Midbrain (tissue), 1 donor: ENCODE measurements at regions not wholly inside any gene's neighbourhood (a gene's known extent, or its start where the extent isn't known, plus 50 kb on each side); places are given as distances from the start of the nearest gene placed in this dataset.
"Not testable (repeated sequence)": the region's sequence is repeated elsewhere in the genome, so short reads cannot be mapped to it uniquely, and the experiment has no call there.

ENCODE experiments used
- DNase-seq: peaks from one replicate; lab custom pipeline; 2025; lab: John Stamatoyannopoulos, UW

DNA sequence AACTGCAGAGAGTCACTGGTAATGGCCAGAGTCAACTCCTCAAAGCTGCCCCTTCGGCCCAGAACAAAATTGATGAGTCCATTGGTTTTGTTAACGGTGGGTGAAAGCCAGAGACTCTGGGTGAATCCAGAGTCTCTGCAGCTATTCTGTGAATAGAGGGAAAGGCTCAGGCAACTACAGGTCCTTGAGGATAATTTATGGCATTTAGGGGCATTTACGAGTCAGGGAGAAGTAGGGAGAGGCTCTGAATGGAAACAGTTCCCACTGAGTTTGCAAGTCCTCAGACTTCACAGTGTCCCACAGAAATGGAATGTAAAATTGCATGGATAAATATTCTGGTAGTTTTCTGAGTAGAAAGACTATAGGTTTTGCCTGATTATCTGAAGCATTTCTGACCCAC is 257.8 kb downstream of the SEC61B start:
- no peak for DNase-seq

DNA sequence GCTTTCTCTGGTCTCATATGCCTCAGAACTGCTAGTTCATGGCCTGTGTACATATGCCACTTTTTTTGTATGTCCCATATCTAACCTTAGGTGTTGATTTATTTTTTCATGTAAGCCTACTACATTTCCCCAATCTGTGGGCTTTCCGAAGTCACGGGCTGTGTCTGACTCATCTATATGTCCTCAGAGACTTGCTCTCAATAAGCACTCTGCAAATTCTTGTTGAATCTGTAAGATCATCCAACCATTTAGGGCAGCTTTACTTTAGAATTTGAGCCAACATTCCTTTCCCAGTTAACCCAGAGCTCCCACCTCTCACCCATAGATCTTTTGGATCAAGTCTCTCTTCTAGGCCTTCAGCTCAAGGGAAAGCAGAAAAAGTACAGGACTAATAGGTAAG is 263.4 kb downstream of the SEC61B start:
- DNase-seq, result no peak

DNA sequence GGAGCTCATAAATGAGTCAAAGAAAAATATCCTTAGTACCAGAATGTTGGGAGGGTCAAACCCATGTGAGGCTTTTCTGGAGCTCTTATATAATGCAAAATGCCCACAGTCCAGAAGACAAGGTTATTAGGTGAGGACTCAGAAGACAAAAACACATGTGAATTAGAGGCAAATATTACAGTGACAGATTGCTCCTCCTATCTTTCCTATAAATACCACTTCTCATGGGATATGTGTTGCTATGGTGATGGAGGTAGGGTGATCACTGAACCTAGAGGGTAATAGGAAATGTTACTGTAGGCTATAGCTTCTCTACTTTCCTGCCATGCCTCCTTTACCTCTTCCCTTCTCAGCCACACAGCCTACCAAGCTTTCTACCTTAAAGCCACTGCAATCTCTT is 264.6 kb downstream of the SEC61B start:
- no peak for DNase-seq

DNA sequence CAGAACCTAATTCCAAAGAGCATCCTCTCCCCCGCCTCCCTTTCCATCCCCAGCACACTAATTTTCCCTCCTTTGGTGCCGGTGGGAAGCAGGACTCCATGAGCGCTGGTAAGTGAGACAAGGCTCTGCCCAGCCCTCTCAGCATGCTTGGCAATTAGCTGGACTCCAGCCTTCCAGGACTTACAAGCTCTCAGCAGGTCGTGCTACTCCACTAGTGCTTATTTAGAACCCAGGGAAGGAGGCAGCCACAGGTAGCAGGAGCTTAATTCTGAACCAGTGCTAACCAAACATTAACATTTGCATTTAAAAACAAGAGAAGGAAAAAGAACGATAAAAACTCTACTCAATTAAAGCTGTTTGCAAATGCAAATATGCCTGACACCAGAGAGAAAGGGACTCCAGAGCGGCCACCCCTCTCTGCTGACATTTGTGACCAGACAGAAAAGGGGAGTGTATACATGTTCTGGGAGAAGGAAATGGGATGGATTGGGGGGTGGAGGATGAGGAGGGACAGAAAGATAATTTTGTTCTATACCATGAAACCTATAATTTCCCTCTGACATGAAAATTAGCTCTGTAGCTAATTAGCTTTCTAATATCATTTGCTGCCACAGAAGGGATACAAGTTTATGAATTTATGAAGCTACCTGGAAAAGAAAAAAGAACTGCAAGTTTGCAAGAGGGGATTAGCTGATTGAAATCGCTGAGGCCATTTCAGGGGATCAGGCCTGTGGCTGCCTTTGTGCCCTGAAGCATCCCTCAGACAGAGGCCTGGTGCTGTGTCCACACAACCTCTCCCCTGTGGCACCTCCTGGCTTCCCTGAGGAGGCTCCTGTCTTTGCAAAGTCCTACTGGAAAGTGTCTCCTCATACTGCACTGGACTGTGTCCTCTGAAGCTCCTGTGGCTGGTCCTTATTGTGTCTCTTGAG is 266.3 kb downstream of the SEC61B start:
- DNase-seq, result no peak

DNA sequence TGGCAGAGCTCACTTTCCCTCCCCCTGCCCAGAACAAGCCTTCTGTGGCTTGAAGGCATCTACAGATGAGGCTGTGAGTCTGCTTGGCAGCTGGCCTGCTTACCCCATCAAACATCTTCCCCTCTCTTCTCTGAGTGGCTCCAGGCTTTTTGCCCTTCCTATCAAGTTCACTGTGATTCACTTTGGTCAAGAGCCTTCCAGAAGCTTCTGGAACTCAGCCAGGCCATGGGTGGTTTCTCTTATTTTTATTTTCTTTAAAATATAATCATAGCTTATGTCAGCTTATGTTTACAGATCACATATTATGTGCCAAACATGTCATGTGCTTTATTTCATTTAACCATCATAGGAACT is 267.0 kb downstream of the SEC61B start:
- DNase-seq, result no peak

DNA sequence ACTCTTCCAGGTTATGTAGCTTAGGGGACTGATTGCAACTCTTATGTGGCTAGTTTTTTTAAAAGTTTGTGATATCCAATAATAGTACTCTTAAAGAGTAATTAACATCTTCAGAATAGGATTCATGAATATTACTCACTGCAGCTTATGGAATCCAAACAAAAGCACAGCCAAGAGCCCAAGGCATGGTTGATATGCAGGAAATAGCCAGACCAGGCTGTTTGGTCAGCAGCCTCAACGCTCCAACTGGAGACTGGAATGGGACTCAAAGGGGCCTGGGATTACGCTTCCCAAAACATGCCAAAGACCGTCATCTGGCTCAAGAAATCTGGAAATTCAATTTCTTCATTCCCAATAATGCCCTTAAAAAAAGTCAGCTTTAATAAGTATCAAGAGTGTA is 268.6 kb downstream of the SEC61B start:
- no peak for DNase-seq

DNA sequence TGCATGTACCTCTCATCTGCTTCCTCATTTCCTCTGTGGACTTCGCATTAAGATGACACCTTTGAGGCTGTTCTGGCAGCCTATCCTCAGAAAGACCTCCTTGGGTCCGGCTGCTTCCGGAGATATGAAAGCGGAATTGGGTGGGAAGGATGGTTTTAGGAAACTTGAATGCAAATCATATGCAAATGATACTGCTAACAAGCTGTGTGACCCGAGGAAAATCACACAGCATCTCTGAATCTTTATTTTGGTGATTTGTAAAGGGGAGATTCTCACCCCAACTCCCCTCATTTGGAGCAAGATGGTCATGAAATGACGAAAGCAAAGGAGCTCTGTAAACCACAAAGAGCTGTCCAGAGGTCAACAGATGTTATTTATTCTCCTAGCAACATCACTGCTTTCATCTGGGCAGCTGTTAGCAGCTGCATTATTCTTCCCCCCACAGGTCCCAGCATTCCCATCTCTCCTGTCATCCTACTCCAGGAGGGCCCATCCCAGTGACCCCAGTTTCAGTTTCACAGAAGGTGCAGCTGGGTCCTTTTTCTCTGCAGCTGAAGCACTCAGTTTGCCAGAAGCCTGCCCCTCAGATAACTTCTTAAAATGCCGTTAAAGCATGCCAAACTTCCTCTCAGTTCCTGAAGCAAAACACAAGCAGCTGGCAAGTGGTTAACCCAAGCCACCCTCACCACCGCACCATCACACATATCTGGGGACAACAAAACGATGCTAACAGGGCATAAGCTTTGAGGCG is 269.5 kb downstream of the SEC61B start:
- no peak for DNase-seq

DNA sequence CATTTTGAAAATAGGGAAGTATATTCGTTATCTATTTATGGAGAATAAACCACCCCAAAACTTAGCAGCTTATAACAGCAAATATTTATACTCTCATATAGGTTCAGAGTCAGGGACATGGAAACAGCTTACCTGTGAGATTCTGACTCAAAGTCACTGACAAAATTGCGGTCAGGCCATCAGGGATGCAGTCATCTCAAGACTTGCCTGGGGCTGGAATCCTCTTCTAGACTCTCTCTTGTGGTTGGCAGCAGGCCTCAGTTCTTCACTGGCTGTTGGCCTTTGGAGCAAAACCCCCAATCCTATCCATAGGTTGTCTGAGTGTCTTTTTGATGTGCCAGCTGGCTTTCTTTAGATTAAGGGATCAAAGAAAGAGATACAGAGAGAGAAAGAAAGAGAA is 275.6 kb downstream of the SEC61B start:
- DNase-seq, result no peak

DNA sequence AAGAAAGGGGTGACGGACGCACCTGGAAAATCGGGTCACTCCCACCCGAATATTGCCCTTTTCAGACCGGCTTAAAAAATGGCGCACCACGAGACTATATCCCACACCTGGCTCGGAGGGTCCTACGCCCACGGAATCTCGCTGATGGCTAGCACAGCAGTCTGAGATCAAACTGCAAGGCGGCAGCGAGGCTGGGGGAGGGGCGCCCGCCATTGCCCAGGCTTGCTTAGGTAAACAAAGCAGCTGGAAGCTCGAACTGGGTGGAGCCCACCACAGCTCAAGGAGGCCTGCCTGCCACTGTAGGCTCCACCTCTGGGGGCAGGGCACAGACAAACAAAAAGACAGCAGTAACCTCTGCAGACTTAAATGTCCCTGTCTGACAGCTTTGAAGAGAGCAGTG is 276.9 kb downstream of the SEC61B start:
- not testable (repeated sequence) for DNase-seq

DNA sequence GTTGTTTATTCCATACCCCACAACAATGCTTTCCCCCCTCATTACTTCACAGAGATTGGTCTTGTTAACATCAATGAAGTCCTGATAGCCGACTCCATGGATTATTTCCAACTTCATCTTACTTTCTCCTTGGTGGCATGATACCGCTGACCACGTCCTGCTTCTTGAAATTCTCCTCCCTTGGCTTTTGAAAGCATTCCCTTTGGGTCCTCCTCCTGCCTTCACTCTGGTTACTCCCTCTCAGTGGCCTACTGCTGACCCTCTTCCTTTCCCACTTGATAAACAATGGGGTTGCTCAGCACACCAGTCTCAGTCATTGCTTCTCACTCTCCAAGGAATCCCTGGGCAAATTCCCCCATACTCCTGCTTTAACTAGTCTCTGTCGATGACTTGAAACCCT is 283.9 kb downstream of the SEC61B start:
- DNase-seq, result no peak

DNA sequence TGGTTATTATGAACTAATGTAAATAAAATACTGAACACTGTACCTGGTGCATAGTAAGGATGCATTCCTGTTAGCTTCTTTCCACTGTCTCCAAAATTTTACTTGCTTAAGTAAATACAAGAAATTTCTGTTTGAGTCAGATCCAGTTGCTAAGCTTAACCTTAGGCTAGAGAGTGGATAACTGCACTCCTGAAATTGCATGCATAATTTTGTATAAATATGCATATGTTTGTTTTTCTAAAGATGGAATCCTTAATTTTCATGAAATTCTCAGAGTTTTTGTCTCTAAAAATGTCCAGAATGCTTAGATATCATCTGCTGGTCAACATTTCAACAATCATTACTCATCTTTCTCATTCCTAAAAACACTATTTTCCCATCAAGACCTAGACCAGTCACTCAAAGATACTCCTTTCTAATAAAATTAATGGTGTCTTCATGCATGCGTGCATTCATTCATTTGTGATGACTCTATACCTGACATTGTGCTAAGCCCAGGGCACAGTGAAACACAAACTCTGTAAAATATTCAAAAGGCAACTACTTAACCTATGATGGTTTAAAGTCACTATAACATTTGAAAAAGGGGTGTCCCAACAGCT is 284.8 kb downstream of the SEC61B start:
- no peak for DNase-seq

DNA sequence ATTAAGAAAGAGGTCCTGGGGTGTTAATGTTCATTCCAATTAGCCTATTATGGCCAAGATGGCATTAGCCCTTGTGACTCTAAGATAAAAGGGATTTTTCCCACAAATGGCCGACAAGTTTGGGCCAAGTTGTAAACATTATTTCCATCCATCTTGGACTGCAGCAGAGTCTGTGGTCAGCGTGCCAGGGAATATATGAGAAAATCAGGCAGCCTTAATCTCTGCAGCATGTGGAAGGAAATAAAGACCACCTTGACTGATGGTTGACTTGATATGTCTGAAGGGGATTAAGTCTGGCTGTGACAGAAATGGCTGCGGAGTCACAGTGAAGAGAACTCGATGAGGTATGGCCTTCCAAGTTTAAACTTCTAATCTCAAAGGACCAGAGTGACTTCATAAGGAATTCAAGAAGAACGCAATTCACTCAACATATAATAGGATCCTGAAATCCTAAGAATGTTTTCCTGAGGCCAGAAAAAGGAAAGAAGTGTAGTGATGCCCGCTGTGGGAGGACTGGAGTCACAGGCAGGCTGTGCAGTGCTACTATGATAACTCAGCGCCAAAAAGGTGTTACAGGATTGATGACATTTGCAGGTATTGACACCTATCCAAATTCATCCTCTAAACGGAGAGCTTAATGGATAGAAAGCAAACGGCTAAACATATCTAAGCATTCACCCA is 287.1 kb downstream of the SEC61B start:
- DNase-seq, result no peak

DNA sequence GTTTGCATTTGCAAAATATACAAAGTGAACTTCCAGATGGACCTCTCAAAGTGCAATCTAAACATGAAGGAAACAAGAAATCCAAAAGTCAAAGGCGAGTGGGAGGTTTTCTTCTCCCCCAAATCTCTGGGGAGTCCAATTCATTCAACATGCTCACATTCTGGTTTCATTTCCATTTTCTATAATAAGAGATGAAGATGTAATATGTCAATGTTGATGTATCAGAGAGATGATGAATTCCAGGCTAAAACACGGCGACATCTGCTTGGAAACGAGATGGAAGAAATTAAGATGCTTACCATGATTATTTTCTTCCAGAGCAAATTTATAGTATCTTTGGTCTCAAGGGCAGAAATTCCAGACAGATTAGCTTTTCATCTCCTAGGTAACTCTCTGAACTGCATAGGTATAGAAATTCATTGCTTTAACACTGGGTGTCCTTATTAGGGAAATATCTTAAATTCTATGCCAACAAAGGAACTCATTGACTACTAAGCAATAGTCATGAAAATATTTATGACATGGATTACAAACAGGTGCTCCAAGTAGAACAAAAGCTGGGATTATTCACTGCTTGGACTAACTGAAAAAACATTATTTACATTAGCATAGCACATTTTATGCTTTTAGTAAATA is 287.9 kb downstream of the SEC61B start:
- no peak for DNase-seq

DNA sequence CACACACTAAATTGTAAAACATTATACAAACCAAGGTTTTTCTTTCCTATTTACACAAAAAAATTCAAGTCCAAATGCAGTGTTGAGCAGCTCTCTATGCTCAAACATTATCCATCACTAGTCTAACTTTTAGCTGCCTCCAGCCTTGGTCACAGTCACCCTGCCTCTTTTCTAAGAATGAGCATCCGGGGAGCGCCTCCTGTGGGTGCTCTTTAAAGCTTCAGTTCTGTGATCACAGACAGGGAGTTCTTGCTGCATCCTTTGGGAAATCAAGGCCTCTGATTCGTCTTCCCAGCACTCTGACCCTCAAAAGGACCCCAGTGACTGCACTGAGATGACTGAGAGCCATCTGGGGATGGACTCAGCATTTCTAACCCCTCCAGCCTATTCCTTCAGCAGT is 289.6 kb downstream of the SEC61B start:
- DNase-seq, result no peak

DNA sequence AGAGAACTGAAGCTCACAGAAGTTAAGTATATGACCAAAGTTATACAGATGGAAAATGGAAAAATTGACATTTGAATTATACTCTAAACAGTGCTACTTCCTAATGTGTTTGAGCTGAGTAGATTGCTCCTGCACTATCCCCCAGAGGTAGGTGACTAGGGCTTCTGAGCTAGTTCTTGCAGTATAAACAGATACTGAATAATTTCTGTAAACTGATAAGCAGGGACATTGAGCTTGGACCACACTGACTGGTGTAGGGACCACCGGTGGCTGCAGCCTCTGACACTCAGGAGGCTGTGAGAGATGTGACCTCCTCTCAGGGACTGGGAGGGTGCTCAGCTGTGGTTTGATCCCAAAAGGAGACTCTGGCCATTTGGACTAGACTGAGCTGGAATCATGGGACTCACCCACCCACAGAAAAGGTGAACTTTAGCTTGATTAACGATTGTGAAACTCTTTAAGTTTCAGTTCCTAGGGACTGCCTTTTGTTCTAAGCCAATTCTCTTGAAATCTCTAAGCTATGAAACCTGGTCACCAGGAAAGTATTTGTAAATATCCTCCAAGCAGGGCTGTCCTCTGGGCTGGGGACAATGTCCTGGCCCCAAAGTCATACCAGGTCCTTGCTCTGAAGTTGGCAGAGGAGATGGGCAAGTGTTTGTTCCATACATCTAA is 291.5 kb downstream of the SEC61B start:
- no peak for DNase-seq

DNA sequence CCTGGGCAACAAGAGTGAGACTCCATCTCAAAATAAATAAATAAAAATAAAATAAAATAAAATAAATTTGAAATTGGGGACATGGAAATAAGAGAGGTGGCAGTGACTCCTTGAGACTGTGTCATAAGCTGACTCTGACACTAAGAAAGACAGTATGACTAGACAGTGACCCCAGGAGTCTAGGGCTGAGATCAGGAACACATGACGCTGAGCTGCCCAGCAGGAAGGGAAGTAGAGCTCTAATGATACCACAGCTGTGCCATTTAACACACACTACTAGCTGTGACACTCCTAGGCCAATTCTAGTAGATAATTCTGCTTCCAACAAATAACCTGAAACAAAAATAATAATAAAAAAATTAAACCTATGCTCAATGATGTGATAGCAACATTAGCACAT is 293.0 kb downstream of the SEC61B start:
- no peak for DNase-seq

DNA sequence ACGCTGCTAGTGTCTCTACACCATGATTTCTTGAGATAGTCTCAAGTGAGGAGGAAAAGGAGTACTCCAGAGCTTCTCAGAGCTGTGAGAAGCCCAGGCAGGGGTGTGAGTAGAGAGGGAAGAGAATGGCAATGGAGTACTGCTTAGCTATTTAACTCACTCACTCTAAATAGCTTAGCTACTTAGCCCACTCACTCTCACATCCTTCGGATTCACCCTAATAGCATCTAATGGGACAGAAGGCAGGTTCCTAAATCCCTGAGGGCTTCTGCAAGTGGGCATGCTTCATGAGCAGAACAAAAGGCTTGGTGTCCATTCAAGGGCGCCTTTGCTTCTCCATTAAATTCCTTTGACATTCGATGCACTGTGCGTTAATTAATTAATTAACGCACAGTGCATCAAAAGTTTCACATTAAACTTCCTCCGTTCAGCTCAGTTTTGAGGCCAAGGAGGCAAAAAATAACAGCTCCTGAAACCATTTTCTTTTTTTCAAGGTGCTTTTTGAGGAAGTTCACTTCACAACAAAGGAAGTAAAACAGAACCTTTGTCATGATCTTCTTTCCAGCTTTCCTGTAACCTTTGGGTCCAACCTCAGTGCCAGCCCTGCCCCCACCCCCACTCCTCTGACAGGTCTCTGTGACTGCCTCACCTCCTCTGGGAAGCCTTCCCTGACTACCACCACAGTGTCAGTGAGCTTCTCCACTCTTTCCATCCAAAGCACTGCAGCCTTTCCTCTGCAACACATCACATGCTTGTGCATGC is 294.0 kb downstream of the SEC61B start:
- DNase-seq, result no peak

DNA sequence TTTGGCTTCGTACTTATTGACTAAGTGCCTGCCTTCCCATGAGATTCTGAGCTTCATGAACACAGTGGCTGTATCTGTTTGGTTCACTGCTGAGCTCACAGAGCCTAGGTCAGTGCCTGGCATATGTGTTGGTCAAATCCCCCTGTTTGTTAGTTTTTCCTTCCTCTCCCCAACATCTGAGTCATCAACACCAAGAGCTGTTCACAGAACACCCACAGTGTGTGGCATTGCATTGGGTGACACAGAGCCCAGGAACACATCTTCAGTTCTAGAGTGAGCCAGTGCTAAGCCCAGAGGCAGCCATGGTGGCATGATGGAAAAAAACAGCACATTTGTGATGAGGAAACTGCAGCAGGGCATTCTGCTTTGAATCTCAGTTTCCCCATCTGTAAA is 294.6 kb downstream of the SEC61B start:
- no peak for DNase-seq

DNA sequence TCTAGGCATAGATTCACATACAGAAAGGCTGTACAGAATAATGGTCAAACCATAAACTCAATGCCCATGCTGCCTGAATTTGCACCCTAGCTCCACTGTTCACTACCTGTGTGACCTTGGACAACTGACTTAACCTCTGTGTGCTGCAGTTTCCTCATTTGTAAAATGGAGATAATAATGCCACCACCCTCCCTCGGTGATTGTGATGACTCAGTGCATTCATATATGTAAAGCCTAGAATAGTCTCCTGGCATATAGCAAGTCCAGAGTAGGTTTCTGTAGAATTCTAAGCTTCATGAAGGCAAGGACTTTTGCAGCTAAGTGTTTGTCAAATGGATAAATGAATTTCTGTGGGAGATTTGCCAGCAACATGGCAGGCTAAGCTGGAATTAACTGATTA is 297.8 kb upstream of the NR4A3 start:
- DNase-seq, result no peak

DNA sequence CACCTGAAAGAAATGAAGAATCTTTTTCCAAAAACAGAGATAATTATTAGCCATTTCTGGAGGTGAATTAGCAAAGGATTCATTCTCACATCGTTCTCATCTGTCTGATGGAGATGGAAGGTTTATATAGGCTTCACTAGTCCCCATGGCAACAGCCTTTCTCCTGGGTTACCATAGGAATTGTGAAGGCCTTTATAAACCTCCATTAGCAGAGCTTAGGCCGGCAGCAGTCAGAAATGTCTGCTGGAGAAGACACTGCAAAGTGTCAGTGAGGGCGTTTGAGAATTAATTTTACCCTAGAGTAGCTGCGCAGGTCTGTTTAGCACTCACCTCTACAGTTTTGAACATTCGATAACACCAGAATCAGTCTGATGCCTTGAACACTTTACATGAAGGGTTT is 290.4 kb upstream of the NR4A3 start:
- no peak for DNase-seq

DNA sequence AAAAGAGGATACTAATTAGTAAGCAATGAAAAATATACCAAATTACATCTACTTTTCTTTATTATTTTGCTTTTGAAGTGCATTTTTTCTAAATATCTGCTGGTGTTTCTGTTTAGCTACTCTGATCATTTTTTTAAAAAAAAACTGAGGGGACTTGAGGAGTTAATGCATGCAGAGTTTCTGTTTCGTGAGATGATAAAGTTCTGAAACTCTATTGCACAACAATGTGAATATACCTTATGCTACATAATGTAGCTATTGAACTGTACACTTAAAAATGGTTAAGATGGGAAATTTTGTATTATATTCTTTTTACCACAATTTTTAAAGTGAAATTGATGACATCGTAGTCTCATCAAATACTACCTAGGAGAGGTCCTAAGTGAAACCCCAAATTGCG is 288.3 kb upstream of the NR4A3 start:
- no peak for DNase-seq
